ENCODE measurements at regions not wholly inside any gene's neighbourhood (a gene's known extent, or its start where the extent isn't known, plus 50 kb on each side); places are given as distances from the start of the nearest gene placed in this dataset.
"Not testable (repeated sequence)": the region's sequence is repeated elsewhere in the genome, so short reads cannot be mapped to it uniquely, and the experiment has no call there.

- no peak overlapping the region for H3K4me3 Mint-ChIP-seq
- H3K36me3 Mint-ChIP-seq (ENCODE audit: low read depth), result no peaks in the 10 kb centered on the region
- DNase-seq (no peak), ATAC-seq (no peak)
- H3K9me3 Mint-ChIP-seq, result no peaks in the 10 kb centered on the region
- no peaks in the 10 kb centered on the region for H3K27me3 Mint-ChIP-seq
- H3K27ac Mint-ChIP-seq, result no peak overlapping the region
- H3K4me1 Mint-ChIP-seq, result peaks cover 6% of the 10 kb centered on the region
These were observed 111.0 kb upstream of the PZP start for GRCh38 chr12:9319044-9319841.

- DNase-seq; H3K4me1 Mint-ChIP-seq; H3K27me3 Mint-ChIP-seq; H3K9me3 Mint-ChIP-seq; H3K27ac Mint-ChIP-seq; H3K36me3 Mint-ChIP-seq (ENCODE audit: low read depth); ATAC-seq; H3K4me3 Mint-ChIP-seq: not testable (repeated sequence)
These were observed 105.3 kb upstream of the PZP start for GRCh38 chr12:9313479-9313878.

- H3K27ac Mint-ChIP-seq; H3K27me3 Mint-ChIP-seq; H3K9me3 Mint-ChIP-seq; H3K4me3 Mint-ChIP-seq; DNase-seq; H3K4me1 Mint-ChIP-seq; ATAC-seq; H3K36me3 Mint-ChIP-seq (ENCODE audit: low read depth): not testable (repeated sequence)
These were observed 104.5 kb upstream of the PZP start for GRCh38 chr12:9312406-9313392.

DNA sequence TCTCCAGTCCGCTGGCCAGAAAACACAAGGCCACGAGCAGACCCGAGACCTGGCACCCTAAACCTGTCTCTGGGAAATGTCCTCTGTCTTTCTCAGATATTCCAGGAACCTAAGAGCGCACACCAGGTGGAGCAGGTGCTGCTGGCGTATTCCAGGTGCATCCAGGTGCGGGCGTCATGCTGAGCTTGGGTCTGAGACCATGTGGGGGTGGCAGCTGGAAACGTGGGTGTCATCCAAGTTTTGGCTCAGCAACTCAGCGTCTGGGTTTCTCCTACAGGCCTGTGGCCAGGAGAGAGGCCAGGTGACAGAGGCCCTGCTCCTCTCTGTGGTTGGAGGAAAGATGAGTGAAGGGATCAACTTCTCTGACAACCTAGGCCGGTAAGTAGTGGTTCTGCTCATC is 103.3 kb upstream of the PZP start:
- H3K27ac Mint-ChIP-seq; H3K4me1 Mint-ChIP-seq; ATAC-seq; H3K36me3 Mint-ChIP-seq (ENCODE audit: low read depth); H3K27me3 Mint-ChIP-seq; H3K9me3 Mint-ChIP-seq; H3K4me3 Mint-ChIP-seq; DNase-seq: not testable (repeated sequence)

DNA sequence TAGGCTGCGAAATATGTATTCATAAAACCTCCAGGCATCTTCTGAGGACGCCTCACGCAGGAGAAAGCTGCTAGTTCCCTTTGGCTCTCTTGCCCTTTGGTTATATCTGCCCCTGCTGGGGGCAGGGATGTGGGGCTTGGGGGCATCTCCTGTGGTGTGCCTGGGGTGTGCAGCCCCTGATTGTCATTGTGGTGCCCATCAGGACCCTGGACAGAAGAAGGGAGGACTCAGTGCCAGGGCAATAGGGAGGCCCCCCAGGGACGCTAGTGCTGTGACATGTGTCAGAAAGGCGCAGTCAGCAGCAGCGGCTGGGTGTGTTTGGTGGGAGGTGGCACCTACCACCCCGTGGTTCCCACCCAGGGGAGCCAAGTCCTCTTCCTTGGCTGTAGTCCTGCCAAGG is 102.5 kb upstream of the PZP start:
- not testable (repeated sequence) for H3K36me3 Mint-ChIP-seq (ENCODE audit: low read depth); H3K4me3 Mint-ChIP-seq; H3K9me3 Mint-ChIP-seq; DNase-seq; H3K27ac Mint-ChIP-seq; ATAC-seq; H3K27me3 Mint-ChIP-seq; H3K4me1 Mint-ChIP-seq

DNA sequence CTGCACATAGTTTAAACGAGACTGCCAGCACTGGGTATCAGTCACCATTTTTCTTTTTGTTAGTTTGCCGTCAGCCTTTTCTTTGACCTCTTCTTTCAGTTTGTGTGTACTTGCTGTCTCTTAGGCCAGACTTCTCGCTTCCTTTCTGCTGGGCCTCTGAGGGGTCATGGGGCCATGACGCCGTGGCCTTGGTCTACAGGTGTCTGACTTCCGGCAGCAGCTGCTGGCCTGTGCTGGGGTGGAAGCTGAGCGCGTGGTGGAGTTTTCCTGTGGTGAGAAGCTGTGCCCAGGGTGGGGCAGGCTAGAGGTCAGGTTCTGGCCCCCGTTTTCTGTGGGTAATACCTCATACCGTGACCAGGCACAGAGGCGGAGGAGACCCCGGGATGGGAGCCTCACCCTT is 101.6 kb upstream of the PZP start:
- not testable (repeated sequence) for H3K4me1 Mint-ChIP-seq, H3K4me3 Mint-ChIP-seq, ATAC-seq, H3K9me3 Mint-ChIP-seq, DNase-seq, H3K27ac Mint-ChIP-seq, H3K27me3 Mint-ChIP-seq
- H3K36me3 Mint-ChIP-seq (ENCODE audit: low read depth), result peaks cover 13% of the 10 kb centered on the region

DNA sequence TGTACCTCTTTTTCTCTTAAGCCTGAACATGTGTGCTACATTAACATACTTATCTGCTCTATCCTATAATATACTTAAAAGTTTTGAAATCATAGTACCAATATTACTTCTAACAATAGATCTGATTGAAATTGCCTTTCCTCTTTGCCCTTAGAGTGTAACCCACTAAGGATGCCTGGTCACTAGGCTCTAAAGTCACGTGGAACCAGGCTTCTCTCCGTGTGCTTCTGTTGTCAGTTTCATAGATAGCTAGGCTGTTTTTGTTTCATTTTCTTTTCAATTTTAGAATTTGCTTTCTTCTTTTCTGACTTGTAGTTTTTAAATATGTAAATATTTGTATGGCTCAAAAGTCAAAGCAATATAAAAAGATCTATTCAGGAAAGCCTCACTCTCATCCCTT is 100.5 kb upstream of the PZP start:
- H3K27ac Mint-ChIP-seq, ATAC-seq, DNase-seq, H3K9me3 Mint-ChIP-seq, H3K27me3 Mint-ChIP-seq, H3K4me3 Mint-ChIP-seq, H3K4me1 Mint-ChIP-seq: not testable (repeated sequence)
- H3K36me3 Mint-ChIP-seq (ENCODE audit: low read depth), result peaks cover 16% of the 10 kb centered on the region

DNA sequence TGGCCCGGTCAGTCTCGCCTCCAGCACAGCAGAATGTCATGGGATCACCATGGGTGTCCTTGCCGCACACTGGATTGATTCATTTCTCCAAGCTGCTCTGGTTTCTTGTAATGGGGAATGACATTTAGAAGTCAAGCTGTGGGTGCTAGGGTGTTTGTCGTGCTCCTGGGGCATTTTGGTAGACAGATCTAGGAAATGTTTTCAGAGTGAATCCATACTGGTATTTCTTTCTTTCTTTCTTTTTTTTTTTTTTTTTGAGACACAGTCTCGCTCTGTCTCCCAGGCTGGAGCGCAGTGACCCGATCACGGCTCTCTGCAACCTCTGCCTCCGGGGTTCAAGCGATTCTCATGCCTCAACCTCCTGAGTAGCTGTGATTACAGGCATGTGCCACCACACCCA is 100.0 kb upstream of the PZP start:
- not testable (repeated sequence) for H3K4me1 Mint-ChIP-seq, H3K9me3 Mint-ChIP-seq, H3K27ac Mint-ChIP-seq, H3K4me3 Mint-ChIP-seq, DNase-seq, ATAC-seq, H3K27me3 Mint-ChIP-seq
- peaks cover 16% of the 10 kb centered on the region for H3K36me3 Mint-ChIP-seq (ENCODE audit: low read depth)

DNA sequence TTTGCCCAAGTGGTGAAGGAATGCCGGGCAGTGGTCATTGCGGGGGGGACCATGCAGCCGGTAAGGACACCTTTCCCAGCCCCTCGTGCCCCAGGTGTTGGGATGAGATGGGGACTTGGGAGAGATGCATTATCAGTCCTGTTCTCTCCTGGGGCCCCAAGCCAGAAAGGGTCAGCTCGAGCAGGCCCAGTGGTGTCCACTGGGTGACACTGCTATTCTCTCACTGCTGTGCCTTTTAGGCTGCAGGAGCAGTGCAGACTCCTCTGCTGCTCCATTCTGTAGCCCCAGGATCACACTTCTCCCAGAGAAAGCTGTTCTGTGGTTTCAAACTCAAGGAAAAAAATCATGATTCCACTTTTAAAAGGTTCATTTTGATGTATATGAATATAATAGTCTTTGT is 99.1 kb upstream of the PZP start:
- H3K4me3 Mint-ChIP-seq, ATAC-seq, H3K27ac Mint-ChIP-seq, H3K9me3 Mint-ChIP-seq, DNase-seq, H3K4me1 Mint-ChIP-seq, H3K27me3 Mint-ChIP-seq: not testable (repeated sequence)
- peaks cover 16% of the 10 kb centered on the region for H3K36me3 Mint-ChIP-seq (ENCODE audit: low read depth)

- not testable (repeated sequence) for DNase-seq, H3K4me3 Mint-ChIP-seq, H3K4me1 Mint-ChIP-seq, H3K27me3 Mint-ChIP-seq, H3K9me3 Mint-ChIP-seq, H3K27ac Mint-ChIP-seq, ATAC-seq
- H3K36me3 Mint-ChIP-seq (ENCODE audit: low read depth), result peaks cover 12% of the 10 kb centered on the region
These were observed 97.8 kb upstream of the PZP start for GRCh38 chr12:9306004-9306403.

- H3K4me3 Mint-ChIP-seq, ATAC-seq, H3K9me3 Mint-ChIP-seq, H3K27me3 Mint-ChIP-seq, DNase-seq, H3K27ac Mint-ChIP-seq, H3K4me1 Mint-ChIP-seq: not testable (repeated sequence)
- H3K36me3 Mint-ChIP-seq (ENCODE audit: low read depth), result peaks cover 10% of the 10 kb centered on the region
These were observed 96.3 kb upstream of the PZP start for GRCh38 chr12:9304540-9304939.

GRCh38 chr12:9295872-9296271 is 87.7 kb upstream of the PZP start:
- not testable (repeated sequence) for H3K4me1 Mint-ChIP-seq; H3K27me3 Mint-ChIP-seq; H3K4me3 Mint-ChIP-seq; H3K9me3 Mint-ChIP-seq; H3K36me3 Mint-ChIP-seq (ENCODE audit: low read depth); ATAC-seq; DNase-seq; H3K27ac Mint-ChIP-seq

- H3K4me1 Mint-ChIP-seq; H3K27ac Mint-ChIP-seq; DNase-seq; ATAC-seq; H3K4me3 Mint-ChIP-seq; H3K9me3 Mint-ChIP-seq; H3K27me3 Mint-ChIP-seq; H3K36me3 Mint-ChIP-seq (ENCODE audit: low read depth): not testable (repeated sequence)
These were observed 86.0 kb upstream of the PZP start for GRCh38 chr12:9294072-9294620.

DNA sequence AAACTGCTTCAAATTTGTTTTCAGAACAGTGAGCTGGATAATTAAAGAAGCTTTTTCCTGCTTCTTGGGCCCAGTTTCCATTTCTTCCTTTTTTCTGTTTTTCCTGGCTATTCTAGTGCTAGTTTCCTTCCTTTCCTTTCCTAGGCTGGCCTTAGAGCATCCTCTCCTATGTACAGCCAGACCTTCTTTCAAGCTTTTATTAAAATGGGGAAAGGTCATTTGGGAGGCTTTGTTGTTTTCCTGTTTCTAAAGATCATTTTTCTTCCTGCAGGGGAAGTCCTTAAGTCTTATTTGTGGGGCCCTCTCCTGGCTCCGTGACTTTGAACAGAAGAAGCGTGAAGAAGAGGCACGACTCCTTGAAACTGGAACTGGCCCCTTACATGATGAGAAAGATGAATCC is 85.2 kb upstream of the PZP start:
- H3K27ac Mint-ChIP-seq; H3K27me3 Mint-ChIP-seq; DNase-seq; H3K36me3 Mint-ChIP-seq (ENCODE audit: low read depth); H3K4me3 Mint-ChIP-seq; H3K4me1 Mint-ChIP-seq; ATAC-seq; H3K9me3 Mint-ChIP-seq: not testable (repeated sequence)

DNA sequence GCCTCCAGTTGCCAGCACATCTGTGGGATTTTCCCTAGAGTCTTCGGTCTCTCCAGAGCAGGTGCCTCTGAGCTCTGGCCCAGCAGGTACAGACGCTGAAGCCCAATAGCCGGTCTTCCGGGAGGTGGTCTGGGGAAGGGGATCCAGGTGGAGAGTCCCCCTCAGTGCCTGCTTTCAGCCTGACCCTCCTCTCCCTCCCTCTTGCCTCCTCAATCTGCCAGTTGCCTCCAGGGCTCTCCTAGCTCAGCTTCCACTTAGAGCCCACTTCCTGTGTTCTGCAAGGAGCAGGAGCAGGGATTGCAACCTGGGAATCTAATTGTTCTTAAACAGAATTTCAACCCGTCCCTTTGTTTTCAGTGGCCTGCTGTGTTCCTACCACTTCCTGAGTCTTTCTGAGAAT is 81.8 kb upstream of the PZP start:
- ATAC-seq; DNase-seq; H3K4me3 Mint-ChIP-seq; H3K27ac Mint-ChIP-seq; H3K27me3 Mint-ChIP-seq; H3K36me3 Mint-ChIP-seq (ENCODE audit: low read depth); H3K4me1 Mint-ChIP-seq; H3K9me3 Mint-ChIP-seq: not testable (repeated sequence)

Data from activated naive CD8-positive, alpha-beta T cell treated with anti-CD3 and anti-CD28 coated beads, Interleukin-2, amount 50 U/mL, for 24 hours (primary cell).